ENCODE measurements at regions not wholly inside any gene's neighbourhood (a gene's known extent, or its start where the extent isn't known, plus 50 kb on each side); places are given as distances from the start of the nearest gene placed in this dataset.
"Not testable (repeated sequence)": the region's sequence is repeated elsewhere in the genome, so short reads cannot be mapped to it uniquely, and the experiment has no call there.

- no peak for DNase-seq (ENCODE audit: low read depth)
Observed at GRCh38 chr10:6925146-6925545, 345.1 kb upstream of the PRKCQ start.

- DNase-seq (ENCODE audit: low read depth), result peak; percentile 39
Observed at GRCh38 chr10:6924166-6924565, 344.1 kb upstream of the PRKCQ start.

GRCh38 chr10:6921026-6921425 is 340.9 kb upstream of the PRKCQ start:
- DNase-seq (ENCODE audit: low read depth), result not testable (repeated sequence)

GRCh38 chr10:6920072-6921019 is 340.3 kb upstream of the PRKCQ start:
- peak; percentile 6 for DNase-seq (ENCODE audit: low read depth)

- no peak for DNase-seq (ENCODE audit: low read depth)
Observed at GRCh38 chr10:6919077-6919476, 339.0 kb upstream of the PRKCQ start.

GRCh38 chr10:6918305-6918704 is 338.2 kb upstream of the PRKCQ start:
- DNase-seq (ENCODE audit: low read depth), result no peak

DNA sequence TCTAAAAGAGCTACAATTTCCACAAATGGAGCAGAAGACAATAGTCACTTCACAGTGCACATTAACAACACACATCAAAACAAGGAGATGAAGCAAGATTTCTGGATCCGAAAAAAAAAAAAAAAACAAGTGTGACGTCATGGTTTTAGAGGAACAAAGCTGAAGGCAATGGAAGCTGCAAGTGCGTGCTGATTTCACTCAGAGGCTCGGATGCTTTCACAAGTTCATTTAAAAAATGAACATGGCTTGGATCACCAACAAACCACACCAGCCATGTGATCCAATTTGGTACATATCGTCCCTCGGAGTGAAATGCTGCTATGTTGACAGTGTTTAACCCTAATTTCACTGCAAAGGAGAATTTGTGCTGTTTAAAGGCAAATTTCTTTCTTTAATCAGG is 337.0 kb upstream of the PRKCQ start:
- DNase-seq (ENCODE audit: low read depth), result peak; percentile 43

DNA sequence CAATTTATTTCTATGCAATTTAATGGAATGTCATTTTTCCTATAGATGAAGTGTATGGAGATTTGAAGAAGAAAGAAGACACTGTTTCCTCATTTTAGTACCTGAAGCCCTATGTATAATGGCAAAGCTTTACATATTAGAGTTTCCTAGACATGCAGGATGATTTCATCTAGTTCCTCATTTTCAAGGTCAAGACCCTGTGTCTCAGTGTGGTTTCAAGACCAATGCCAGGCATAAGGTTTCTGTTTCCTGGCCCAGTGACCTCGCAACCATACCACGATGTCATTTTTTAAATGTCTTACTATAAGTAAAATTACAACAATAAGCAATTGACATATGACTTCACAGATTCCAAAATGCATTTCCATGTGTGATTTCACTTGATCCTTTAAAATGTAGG is 336.5 kb upstream of the PRKCQ start:
- DNase-seq (ENCODE audit: low read depth), result no peak

DNA sequence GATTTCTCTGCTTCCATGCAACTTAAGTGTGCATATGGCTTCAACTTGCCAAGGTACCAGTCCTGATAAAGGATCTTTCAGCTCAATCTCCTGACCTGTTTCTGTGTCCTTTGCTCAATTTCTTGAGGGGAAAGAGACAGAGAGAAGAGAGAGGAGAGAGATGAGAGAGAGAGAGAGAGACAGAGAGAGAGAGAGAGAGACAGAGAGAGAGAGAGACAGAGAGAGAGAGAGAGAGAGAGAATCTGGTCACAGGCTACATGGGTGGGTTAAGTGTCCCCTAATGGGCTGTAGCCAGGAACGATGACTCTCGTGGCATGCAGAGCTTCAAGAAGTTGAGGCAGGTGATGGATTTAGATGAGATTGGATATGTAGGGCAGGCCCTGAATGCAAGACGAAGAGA is 335.2 kb upstream of the PRKCQ start:
- no peak for DNase-seq (ENCODE audit: low read depth)

GRCh38 chr10:6912929-6913328 is 332.9 kb upstream of the PRKCQ start:
- DNase-seq (ENCODE audit: low read depth), result no peak

- no peak for DNase-seq (ENCODE audit: low read depth)
Observed at GRCh38 chr10:6912424-6912823, 332.3 kb upstream of the PRKCQ start.

DNA sequence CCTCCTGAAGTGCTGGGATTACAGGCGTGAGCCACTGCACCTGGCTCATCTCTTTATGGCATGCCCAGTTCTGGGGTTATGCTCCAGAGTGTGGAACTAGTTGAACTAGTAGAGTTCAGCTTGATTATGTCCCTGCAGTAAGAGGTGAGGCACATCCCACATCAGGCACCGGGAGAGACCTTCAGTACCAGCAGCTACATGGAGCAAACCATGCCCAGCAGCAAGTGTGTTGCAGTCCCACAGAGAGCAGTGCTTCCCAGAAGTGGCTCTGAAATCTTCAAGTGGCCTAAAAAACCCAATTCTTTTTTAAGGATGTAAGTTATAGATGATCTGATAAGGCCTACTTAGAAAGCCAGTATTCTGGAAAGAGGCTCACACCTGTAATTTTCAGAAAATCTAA is 331.9 kb upstream of the PRKCQ start:
- DNase-seq (ENCODE audit: low read depth), result no peak

- DNase-seq (ENCODE audit: low read depth), result no peak
Observed at GRCh38 chr10:6909905-6910560, 330.0 kb upstream of the PRKCQ start.

GRCh38 chr10:6907877-6908530 is 327.9 kb upstream of the PRKCQ start:
- DNase-seq (ENCODE audit: low read depth), result no peak

DNA sequence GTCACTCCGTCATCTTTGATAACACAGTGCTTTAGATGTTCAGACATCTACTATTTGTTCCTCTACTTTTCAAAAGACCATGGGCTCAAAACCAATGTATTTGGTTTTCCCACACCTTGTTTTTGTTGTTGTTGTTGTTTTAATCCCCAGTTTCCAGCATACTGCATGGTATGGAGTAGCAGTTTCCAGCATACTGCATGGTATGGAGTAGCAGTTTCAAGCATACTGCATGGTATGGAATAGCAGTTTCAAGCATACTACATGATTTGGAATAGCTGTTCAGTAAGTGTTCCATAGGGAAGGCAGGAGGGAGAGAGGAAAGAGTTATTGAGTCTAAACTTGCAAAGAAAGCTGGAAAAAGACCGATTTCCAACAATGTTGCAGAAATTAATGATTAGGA is 314.3 kb upstream of the PRKCQ start:
- no peak for DNase-seq (ENCODE audit: low read depth)

DNA sequence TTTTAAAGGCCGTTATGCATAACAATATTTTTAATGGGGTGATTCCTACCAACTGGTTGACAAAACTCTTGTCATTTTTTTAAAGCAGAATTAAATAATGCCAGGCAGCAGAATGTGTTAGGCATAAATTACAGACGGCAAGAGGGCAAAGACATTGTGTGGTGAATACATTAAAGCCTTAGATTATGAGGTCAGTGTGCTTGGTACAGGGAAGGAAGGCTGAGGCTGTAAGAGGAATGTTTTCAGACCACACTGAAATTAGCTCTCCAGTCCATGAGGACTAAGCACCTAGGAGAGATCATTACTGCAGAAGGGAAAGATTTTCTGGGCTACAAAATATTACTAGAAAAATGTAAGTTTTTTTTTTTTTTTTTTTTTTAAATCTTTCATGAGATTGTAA is 312.8 kb upstream of the PRKCQ start:
- no peak for DNase-seq (ENCODE audit: low read depth)

DNA sequence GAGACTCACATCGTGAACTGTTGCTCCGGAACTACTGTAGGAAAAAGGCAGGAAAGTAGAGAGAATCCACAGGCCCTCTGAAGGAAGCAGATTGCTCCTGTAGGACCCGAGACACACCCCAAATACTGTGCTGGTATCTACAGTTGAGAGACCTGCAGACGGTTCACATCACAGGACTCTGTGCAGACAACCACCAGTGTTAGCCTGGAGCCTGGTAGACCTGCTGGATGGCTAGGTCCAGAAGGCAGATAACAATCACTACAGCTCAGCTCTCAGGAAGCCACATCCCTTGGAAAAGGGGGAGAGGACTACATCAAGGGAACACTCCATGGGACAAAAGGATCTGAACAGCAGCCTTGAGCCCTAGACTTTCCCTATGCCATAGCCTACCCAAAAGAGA is 311.8 kb upstream of the PRKCQ start:
- DNase-seq (ENCODE audit: low read depth), result no peak

- DNase-seq (ENCODE audit: low read depth), result no peak
Observed at GRCh38 chr10:6889718-6890117, 309.6 kb upstream of the PRKCQ start.

GRCh38 chr10:6888434-6888833 is 308.4 kb upstream of the PRKCQ start:
- DNase-seq (ENCODE audit: low read depth), result no peak

DNA sequence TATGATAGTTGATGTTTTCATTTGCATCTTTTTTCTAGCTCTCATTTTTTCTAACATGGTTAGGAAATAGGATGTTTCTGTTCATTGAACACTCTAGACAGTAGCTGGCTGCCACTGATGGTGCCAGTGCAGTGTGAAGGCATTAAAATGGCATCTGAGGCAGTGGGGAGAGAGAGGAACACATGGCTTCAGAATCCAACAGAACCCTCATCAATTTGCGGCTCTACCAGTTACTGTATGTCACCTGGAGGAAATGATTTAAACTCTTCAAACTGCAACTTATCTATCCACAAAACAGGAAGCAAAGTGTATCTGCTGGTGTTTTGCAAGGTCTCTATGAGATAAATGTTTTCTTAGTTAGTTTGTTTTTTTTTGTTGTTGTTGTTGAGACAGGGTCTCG is 305.2 kb upstream of the PRKCQ start:
- DNase-seq (ENCODE audit: low read depth), result no peak

DNA sequence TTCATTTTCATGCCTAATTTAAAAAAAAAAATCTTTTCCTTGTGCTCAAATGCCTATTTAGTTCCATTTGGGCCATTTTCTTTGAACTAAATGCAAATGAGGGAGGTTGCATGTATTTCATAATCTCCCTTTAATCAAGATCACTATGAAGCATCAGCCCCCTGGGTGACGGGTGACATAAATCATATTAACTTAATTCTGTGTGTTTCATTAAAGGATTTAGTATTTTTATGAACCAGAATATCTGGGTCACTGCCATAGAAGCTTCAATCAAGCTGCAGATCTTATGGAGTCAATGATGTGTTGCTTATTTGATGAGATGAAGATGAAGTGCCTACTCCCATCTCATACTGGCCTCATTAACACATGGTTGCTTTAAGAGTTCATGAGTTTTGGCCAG is 301.9 kb upstream of the PRKCQ start:
- no peak for DNase-seq (ENCODE audit: low read depth)

DNA sequence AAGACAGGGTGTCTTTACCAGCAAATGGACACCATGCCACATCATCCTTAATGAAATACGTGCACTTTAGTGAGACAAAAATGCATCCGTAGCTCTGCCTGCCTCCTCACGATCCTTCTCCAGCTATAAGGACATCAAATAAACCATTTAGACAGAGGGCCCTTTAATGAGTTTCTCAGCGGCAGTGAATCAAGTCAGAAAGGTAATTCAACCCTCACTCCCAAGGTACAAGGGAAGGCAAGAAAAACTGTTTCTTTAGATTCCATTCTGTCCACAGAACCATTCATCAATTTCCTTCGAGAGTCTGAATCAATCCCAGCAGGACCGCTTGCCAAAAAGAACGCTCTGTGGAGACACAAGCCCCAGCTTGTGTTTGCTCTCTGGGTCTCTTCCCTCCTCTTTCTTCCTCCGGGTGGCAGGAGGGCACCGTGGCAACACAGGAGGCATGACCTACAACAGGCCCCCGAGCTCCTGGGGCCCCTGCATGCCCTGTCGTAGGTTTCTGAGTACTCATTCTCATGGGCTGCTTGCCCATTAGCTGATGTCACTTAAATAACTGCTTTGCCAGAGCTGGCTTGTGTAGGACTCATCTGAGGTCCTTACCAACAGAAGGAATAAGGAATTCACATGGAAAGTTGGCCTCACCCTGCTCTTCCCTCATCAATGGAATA is 297.8 kb upstream of the PRKCQ start:
- DNase-seq (ENCODE audit: low read depth), result peak; percentile 2

All from fibroblast of gingiva (primary cell).